Amniotic stem cell (primary cell): ENCODE measurements at regions not wholly inside any gene's neighbourhood (a gene's known extent, or its start where the extent isn't known, plus 50 kb on each side); places are given as distances from the start of the nearest gene placed in this dataset.
A peak's percentile ranks its signal among the peaks of the same experiment; 100 is the strongest.
"Not testable (repeated sequence)": the region's sequence is repeated elsewhere in the genome, so short reads cannot be mapped to it uniquely, and the experiment has no call there.

Experiments used
- DNase-seq: peaks from one replicate; lab custom pipeline; 2025; lab: John Stamatoyannopoulos, UW

DNA sequence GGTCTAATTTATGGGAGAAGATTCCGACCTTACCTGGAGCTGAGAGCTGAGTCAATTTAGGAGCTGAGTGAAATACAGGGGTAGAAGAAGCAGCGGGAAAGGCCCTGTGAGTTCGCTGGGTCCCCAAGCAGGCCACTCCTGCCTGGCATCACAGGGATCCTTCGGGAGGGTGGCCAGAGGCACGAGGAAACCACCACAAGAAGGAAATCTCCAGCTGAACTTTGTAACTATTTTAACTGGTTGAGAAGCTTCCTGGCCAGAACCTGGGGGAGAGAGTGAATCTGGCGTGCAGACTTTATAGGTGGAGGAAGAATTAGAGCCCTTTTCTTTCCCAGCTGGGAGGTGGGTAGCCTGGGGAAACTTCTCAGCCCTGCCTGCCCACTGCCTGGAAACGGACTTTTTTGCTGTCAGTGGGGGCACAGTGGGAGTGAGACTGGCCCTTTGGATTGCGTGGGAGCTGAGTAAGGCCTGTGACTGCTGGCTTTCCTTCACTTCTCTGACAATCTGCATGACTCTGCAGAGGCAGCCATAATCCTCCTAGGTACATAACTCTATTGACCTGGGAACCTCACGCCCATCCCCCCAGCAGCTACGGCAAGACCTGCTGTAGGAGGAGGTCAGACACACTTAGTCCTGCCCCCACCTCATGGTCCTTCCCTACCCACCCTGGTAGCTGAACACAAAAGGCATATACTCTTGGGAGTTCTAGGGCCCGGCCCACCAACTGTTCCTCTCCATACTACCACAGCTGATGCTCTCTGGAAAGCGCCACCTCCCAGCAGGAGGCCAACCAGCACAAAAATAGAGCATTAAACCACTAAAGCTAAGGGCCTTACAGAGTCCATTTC, 340.7 kb downstream of the CNTN3 start:
- DNase-seq, result no peak

DNA sequence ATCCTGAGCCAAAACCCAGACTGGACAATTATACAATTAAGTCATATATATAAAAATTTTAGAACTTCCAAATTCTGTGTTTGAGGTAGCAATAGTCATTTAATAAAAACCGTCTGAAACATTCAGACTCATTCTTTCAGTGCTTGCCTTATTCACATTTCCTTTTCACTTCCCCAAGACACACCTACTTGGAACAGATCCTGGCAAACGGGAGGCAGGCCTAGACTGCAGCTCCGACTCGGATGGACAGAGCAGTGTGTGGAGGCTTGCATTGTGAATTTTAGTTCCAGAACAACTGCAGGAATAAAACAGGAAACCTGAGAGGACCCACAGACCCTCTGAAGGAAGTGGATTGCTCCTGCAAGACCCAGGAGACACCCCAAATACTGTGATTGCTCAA, 341.4 kb downstream of the CNTN3 start:
- no peak for DNase-seq

DNA sequence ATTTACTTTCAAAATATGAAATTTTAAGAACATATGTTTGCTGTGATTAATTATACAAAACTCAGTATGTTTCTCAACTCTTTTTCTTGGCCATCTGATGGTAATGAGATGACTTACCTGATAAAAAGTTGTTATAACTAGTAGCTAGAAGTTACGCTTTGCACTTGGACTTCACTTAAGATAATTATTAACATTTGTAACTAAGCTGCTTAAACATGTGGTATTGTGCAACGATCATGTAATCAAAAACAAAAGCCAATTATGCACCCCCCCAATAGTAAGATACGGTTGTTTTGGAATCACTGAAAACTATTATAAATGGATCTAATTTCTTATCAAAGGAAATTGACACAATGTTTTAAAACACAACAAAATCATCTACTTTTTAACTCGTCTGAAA, 342.9 kb downstream of the CNTN3 start:
- no peak for DNase-seq

DNA sequence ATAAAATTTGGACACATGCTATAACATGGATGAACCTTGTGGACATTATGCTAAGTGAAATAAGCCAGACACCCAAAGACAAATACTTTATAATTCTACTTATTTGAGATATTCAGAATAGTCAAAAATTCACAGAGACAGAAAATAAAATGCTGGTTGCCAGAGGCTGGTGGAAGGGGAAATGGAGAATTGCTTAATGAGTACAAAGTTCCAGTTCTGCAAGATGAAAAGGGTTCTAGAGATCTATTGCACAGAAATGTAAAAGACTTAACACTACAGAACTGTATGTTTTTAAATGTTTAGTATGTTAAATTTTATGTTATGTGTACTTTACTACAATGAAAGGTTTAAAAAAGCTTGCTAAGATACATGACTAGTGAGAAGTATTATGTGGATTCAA, 344.8 kb downstream of the CNTN3 start:
- DNase-seq, result no peak

DNA sequence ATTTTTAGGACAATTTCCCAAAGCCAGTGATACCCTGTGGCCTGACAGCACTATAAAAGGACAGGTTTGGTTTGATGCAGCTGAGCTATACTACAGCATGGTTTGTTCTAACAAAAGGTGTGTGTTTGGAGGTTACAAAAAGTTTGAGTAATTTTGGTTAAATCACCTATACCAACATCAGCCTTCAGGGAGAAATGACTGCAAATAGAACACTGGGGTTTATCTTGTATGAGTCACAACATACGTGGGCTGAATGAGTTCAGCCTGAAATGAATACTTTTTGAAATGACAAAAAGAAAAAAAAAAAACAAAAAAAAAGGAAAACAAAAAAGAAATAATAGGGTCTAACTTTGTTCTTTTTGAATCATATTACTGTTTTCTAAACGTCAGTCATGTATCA, 345.7 kb downstream of the CNTN3 start:
- no peak for DNase-seq

DNA sequence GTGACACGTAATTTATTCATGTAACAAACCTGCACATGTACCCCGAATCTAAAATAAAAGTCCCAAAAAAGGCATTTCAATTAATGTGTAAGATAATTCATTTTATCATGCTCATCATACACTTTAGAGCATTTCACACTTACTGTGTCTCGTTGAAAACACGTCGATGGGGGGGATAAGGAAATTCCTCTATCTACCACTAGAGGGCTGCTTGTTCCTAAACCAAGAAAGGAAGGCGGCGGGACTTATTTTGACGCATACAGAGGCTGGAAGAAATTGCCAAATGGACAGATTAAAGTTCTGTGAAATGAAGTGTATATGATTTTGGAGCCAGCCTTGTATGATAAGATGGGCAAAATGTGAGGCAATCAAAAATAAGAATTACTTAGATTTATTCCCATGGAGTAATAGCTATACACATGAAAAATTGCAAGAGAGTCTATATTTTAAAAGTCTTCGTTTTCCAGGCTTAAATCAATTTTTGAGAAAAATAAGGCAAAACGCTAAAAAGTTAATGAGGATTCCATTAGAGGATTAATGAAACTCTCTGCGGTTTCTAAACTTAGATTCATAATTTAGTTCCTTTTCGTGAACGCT, 346.8 kb downstream of the CNTN3 start:
- DNase-seq, result peak; percentile 3

DNA sequence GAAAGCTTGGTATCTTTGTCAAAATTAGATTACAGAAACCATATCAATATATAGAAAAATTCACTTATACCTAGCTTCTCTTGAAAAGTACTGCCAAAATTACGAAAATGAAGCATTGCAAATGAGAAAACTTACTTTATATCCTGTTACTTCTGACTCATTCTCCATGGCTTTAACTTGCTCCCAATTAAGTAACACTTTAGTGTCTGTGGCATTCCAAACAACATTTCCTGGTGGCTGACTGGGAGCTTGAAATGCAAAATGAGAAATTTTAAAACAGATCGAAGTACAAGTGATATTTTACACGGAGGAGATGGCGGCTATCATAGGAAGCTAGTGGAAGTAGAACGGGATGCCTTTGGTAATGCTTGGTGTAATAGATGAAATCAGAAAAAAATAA, 347.3 kb downstream of the CNTN3 start:
- DNase-seq, result no peak

DNA sequence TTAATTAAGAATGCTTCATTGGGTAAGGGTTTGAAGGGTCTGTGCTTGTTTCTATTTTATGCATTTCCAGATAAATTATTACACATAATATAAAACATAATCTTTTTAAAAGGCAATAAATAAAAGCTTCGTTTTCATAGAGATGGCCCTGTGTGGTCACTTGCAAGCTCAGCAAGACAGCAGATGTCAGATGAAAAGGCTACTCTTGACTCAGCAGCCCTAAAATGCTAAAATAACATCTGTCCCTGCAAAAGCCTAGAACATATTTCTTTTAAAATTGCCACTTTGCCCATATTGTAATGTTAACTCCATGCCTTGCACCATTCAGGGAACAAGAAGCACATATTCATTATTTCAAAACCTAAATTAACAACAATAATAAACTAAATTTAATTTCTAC, 349.4 kb downstream of the CNTN3 start:
- DNase-seq, result no peak

DNA sequence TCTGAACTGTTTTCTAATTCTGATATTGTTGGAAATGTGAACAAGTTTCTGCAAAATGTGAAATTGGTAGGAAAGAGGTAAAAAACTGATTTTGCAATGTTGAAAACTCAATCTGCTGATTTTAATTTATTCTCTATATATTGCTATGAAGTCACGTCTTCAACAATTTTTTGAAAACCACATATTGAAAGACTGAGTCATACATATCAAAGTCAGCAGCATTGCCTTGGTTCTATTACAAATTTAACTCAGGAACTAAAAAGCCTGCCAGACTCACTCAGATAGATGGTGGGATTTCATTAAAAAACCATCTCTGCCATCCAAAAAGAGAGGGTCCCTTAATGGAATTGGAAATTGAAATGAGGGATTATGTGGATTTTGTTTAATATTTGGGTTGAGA, 351.4 kb downstream of the CNTN3 start:
- DNase-seq, result no peak

DNA sequence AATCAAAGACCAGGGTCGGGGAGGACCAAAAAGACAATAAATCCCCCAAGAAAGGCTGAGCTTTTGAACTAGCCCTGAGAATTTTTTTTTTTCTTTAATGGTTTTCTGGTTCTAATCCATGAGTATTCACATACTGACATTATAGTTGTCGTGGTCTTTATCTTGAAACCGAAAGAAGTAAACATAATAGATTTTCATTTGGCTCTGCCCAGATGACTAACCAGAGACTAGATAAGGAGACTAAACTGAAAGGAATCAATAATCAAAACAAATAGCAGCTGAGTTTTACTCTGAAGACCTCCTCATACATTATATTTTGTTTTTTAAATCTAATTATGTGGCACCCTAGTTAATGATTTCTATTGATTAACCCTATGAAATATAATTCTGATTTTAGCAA, 381.4 kb downstream of the CNTN3 start:
- DNase-seq, result no peak

DNA sequence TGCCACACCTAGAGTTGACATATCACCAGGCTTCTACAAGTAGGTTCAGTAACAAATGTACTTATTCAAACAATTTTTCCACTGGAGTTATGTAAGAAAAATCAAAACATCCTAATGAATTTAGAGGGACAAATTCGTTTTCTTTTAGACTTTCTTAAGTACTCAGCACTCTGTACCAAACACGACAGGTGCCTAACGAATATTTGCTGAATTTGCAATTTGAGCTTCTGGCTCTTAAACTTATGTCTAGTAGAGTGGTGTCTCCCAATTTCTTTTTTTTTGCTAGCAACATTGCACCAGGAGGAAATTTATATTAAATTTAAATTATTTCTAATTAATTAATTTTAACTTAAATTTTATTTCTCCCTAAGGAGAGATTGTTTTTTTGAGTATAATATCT, 397.0 kb downstream of the CNTN3 start:
- no peak for DNase-seq

DNA sequence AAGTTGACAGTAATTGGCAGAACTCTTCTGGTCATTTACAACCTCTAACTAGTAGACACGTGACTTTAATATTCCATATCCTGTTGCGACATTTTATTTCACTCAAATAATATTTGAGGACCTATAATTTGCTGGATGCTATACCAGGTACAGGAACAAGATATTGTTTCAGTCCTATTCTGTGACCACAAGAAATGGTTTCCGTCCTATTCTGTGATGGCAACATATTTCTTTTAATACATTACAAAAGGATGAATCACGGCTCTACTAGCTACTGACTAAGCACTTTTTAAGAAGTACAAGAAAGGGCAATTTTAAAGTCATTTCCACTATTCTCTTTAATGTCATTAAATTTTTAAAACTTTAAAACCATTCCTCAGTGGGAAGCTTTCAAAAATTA, 400.2 kb downstream of the CNTN3 start:
- no peak for DNase-seq

DNA sequence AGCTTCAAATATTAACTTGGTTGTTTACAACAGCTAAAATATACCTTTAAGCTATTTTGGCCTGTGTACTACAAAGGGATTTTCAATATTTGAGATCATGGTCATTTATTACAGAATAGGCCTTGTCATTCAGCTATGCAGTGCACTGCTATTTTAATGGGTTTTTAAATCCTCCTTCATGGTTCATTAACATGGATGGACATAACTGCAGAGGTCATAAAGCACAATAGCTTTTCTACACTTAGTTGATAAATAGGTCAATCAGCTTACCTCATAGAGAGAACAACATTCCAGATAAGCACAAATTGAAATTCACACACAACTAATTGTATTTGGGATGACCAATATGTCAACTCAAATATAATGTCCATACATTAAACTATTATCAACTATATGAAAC, 403.7 kb downstream of the CNTN3 start:
- DNase-seq, result no peak

DNA sequence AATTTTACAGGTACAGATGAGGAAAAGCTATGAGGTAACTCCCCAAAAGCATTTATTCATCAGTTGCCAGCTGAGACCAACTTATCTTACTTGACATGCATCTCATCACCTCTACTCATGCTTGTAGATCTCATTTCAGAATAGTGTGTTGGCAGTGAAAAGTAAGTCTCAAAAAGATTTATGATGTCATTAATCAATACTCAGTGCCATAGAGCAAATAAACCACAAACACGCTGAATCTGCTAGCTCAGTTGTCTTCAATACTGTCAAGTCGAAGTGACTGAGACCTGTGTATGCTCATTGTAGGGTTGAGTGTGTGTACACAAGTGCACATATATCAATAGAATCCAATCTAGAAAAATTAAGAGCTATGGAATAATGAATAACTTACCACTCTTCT, 413.5 kb downstream of the CNTN3 start:
- DNase-seq, result no peak

DNA sequence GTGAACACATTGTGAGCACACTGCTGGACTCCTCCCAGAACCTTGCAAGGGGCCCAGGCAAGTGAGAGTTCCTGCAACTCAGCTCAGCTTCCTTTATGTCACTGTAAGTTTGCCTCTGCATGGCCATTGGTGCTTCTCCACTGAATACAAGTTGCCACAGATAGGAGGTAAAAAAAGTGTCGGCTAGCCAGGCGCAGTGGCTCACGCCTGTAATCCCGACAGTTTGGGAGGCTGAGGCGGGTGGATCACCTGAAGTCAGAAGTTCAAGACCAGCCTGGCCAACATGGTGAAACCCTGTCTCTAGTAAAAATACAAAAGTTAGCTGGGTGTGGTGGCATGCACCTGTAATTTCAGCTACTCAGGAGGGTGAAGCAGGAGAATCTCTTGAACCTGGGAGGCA, 435.8 kb downstream of the CNTN3 start:
- DNase-seq, result not testable (repeated sequence)

DNA sequence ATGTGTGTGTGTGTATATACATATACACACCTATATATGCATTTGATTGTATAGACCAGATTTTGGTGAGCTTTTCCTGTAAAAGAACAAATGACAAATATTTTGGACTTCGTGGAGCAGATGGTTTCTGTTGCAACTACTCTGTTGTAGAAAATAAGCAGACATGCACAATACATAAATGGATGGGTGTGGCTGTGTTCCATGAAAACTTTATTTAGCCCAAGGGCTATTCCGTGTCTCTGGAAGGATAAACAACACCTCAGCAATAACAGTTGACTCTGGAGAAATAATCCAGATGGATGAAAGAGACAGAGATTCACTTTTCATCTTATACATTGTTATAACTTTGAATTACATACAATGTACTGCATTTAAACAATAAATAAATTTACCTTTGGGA, 441.4 kb downstream of the CNTN3 start:
- no peak for DNase-seq

DNA sequence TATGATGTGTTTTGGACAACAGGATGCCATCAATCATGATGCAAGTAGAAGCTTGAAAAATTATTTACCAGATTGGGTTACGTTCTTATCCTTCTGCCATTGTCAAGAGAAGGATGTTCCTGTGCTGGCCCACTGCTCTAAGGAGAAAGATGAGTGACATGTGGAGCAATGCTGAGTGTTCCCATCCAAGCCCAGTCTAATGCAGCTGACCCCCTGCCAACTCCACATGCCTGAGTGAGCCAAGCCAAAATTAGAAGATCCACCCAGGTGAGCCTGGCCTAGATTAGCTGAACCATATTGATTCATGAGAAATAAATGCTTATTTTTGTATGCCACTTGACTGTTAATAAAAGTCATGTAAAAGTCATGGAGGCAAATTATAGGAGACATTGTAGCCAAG, 446.5 kb downstream of the CNTN3 start:
- no peak for DNase-seq

DNA sequence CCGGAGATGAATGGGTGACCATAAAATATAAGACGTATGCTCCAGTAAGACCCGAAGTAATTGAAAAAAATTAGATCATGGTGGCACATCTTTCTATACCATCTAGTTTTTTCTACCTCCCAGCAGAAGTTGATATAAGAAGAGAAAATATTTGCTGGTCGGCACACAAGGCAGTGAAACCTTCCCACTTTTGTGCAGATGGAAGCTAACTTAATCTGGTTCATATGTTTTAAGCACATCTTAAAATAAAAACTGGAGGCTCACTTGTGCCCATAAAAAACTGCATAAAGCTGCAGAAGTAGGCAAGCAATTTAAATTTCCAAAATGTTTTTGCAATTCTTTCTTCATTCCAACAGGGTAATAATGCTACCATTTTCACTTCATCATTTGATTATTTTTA, 449.2 kb downstream of the CNTN3 start:
- DNase-seq, result no peak

DNA sequence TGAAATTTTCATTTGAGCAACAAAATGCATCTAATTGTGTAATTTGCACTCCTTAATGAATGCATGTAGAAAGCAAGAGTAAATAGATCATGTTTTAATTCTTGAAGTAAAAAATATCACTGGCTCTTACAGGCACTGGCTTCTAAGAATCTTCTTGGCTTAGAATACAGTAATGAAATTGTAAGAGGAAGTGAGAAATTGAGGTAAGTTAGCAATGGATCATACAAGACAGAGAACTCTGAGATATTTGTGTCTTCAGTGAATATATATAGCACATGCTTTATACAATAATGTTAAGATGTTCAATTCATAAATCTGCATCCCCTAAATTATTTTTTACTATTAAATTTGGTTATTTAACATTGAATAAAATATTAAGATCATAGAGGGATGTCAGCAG, 465.0 kb downstream of the CNTN3 start:
- no peak for DNase-seq

DNA sequence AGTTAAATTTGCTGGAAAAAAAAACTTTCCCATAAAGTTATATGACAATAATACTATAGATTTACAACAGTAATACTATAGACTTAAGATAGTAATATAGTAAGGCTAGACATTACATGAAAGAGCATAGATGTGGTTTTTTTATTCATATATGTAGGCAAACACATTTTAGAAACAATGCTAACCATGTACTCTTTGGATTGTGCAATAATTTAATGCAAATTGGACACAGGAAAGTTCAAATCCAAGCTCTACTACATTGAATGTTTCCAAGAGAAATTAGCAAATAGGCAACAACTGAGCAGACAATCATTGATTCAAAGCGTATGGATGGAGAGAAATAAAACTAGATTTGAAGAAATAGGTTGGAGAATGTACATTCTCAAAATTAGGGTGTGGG, 469.2 kb downstream of the CNTN3 start:
- DNase-seq, result no peak

DNA sequence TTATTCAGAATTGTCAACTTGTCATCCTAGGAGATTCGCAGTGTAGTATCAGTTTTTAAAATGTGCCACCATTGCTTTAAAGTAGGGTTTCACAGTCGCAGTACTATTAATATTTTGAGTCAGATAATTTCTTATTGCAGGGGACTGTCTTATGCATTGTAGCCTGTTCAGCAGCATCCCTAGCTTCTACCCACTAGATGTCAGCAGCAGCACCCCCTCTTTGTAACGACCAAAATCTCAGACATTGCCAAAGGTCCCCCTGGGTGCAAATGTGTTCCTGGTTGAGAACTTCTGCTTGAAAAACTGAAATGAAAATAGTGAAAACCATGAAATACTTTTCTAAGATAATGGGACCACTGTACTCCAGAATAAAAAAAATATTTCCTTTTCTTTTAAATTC, 474.8 kb downstream of the CNTN3 start:
- no peak for DNase-seq

DNA sequence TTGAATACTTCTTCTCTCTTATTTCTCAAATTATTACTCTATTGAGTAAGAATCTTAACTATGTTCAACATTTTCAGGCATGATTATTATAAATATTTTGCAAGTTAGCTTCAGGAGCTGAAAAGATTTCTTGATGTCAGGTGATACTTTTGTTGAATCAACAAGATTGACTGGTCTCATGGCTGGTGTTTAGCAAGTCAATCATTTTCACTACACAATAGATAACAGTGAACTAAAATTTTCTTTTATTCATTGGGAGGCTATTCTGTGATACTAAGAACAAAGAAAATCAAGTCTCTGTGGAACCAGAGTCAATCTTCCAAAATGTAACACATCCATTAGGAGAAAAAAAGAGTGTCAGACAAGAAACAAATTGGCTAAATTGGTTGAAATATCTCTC, 476.7 kb downstream of the CNTN3 start:
- no peak for DNase-seq

DNA sequence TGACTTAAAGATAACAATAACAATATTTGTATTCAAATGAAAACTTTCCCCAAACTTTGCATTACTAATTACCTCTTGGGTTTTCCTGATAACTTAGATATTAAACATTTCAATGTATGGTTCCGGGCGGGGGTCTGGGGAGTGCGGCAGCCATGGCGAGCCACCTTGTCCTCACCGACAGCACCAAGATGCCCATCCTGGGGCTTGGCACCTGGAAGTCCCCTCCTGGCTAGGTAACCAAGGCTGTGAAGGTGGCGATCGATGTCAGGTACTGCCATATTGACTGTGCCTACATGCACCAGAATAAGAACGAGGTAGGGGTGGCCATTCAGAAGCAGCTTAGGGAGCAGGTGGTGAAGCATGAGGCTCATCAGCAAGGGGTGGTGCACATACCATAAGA, 478.7 kb downstream of the CNTN3 start:
- DNase-seq, result no peak

DNA sequence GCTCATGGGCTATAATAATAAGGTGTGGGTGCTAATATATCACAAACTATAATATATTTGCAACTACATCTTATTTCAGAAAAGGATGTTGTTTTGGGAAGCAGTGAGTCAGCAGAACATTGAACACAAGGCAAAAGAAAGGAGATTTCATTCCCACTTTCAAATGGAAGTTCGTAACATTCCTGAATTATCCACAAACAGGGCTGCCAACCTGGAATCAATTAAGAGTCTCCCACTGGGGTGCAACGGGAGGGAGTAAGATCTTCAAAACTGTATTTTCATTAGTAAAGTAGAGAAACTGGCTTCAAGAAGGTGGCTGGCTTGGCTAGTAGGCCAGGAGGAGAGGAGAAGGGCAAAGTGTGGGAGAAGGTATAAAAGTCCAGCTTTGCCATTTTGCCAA, 479.6 kb downstream of the CNTN3 start:
- no peak for DNase-seq
